HCT116 (cell line): ENCODE measurements at regions not wholly inside any gene's neighbourhood (a gene's known extent, or its start where the extent isn't known, plus 50 kb on each side); places are given as distances from the start of the nearest gene placed in this dataset.

Source experiments
- ATF3 ChIP-seq: IDR thresholded peaks from 2 replicates; pipeline ENCODE4 v1.6.1; 2012
- CTCF ChIP-seq, 3 experiments: fragments of 200-600 bp in 1 of 3; sonication (generic) in 1 of 3; IDR thresholded peaks in 2 of 3; conservative IDR thresholded peaks in 1 of 3; 2 replicates each; pipeline ENCODE4 v1.5.1; 2012 to 2017; ENCODE audit warnings: low read depth in 2 of 3, low read length in 2 of 3, antibody characterized with exemption in 1 of 3, borderline replicate concordance in 1 of 3, control low read depth in 1 of 3, mild to moderate bottlenecking in 1 of 3, mixed read lengths in 1 of 3, mixed run types in 1 of 3, moderate library complexity in 1 of 3; ENCODE audit not compliant: insufficient read depth in 1 of 3
- EGR1 ChIP-seq: IDR thresholded peaks from 2 replicates; pipeline ENCODE4 v1.6.1; 2012; ENCODE audit warnings: low read depth
- EZH2 ChIP-seq: fragments of 200-600 bp; sonication (generic); IDR thresholded peaks from 2 replicates; pipeline ENCODE4 v1.6.1; 2017; ENCODE audit warnings: antibody characterized with exemption, mixed run types
- EZH2phosphoT487 ChIP-seq: fragments of 200-600 bp; IDR thresholded peaks from 2 replicates; pipeline ENCODE4 v1.6.1; 2018; ENCODE audit warnings: antibody characterized with exemption, borderline replicate concordance
- FOSL1 ChIP-seq: IDR thresholded peaks from 2 replicates; pipeline ENCODE4 v1.6.1; 2012; ENCODE audit warnings: low read depth
- POLR2A ChIP-seq: IDR thresholded peaks from 2 replicates; pipeline ENCODE4 v1.7.0; 2011; ENCODE audit warnings: borderline replicate concordance; ENCODE audit not compliant: insufficient read depth, insufficient read length; ENCODE audit errors: extremely low read depth
- POLR2AphosphoS5 ChIP-seq: IDR thresholded peaks from 2 replicates; pipeline ENCODE4 v1.6.1; 2011; ENCODE audit warnings: mild to moderate bottlenecking, low read depth, low read length, moderate library complexity
- REST ChIP-seq: IDR thresholded peaks from 2 replicates; pipeline ENCODE4 v1.6.1; 2012; ENCODE audit warnings: low read depth
- SIN3A ChIP-seq: IDR thresholded peaks from 2 replicates; pipeline ENCODE4 v1.6.1; 2012; ENCODE audit warnings: low read depth
- ZNF274 ChIP-seq: fragments of 200-500 bp; sonication (Bioruptor generic); IDR thresholded peaks from 2 replicates; pipeline ENCODE4 v1.6.1; 2014; ENCODE audit warnings: mild to moderate bottlenecking, low read depth, low read length, inconsistent platforms

GRCh38 chr11:109854731-109855130 lies 238.5 kb upstream of the ZC3H12C start:
- TF ChIP-seq EZH2phosphoT487 (no peak), CTCF (IDR thresholded peaks at IDR 0.05 in 2 of 3, conservative IDR thresholded peaks at IDR 0.05 in 1 of 3; ENCODE audit: borderline replicate concordance in 1 of 3, insufficient read depth in 1 of 3, low read depth in 2 of 3, low read length in 2 of 3) (no peak), ZNF274 (no peak), FOSL1 (no peak), POLR2AphosphoS5 (no peak), EGR1 (no peak), SIN3A (no peak), REST (no peak), EZH2 (no peak), ATF3 (no peak), POLR2A (no peak)
